Activated T-helper 1 cell treated with Interleukin-2 at 50 U/mL for 16 hours (primary cell): ENCODE measurements at regions not wholly inside any gene's neighbourhood (a gene's known extent, or its start where the extent isn't known, plus 50 kb on each side); places are given as distances from the start of the nearest gene placed in this dataset.
"Not testable (repeated sequence)": the region's sequence is repeated elsewhere in the genome, so short reads cannot be mapped to it uniquely, and the experiment has no call there.

Experiments
- DNase-seq: peaks from one replicate; pipeline ENCODE4 v3.0.0-alpha.2; 2020; ENCODE audit warnings: low read depth

- no peak for DNase-seq
These were observed 423.2 kb upstream of the SGCG start for GRCh38 chr13:22757530-22758120.

- DNase-seq, result no peak
These were observed 422.5 kb upstream of the SGCG start for GRCh38 chr13:22758245-22758644.

- DNase-seq, result no peak
These were observed 419.1 kb upstream of the SGCG start for GRCh38 chr13:22761709-22762108.

GRCh38 chr13:22765547-22765946 is 415.2 kb upstream of the SGCG start:
- no peak for DNase-seq

- no peak for DNase-seq
These were observed 409.9 kb upstream of the SGCG start for GRCh38 chr13:22770891-22771290.

GRCh38 chr13:22773465-22773864 is 407.3 kb upstream of the SGCG start:
- DNase-seq, result no peak

GRCh38 chr13:22776394-22777186 is 404.2 kb upstream of the SGCG start:
- DNase-seq, result no peak

GRCh38 chr13:22777207-22777606 is 403.6 kb upstream of the SGCG start:
- no peak for DNase-seq

- DNase-seq, result no peak
These were observed 391.7 kb upstream of the SGCG start for GRCh38 chr13:22789027-22789593.

- no peak for DNase-seq
These were observed 390.9 kb upstream of the SGCG start for GRCh38 chr13:22789916-22790315.

- DNase-seq, result no peak
These were observed 387.1 kb upstream of the SGCG start for GRCh38 chr13:22793598-22794134.

- no peak for DNase-seq
These were observed 380.0 kb upstream of the SGCG start for GRCh38 chr13:22800526-22801401.

GRCh38 chr13:22801402-22802003 is 379.3 kb upstream of the SGCG start:
- DNase-seq, result no peak

- no peak for DNase-seq
These were observed 368.0 kb upstream of the SGCG start for GRCh38 chr13:22812793-22813192.

GRCh38 chr13:22813531-22814377 is 367.0 kb upstream of the SGCG start:
- DNase-seq, result not testable (repeated sequence)

GRCh38 chr13:22814433-22814832 is 366.3 kb upstream of the SGCG start:
- not testable (repeated sequence) for DNase-seq

GRCh38 chr13:22821589-22821988 is 359.2 kb upstream of the SGCG start:
- no peak for DNase-seq

- DNase-seq, result no peak
These were observed 355.6 kb upstream of the SGCG start for GRCh38 chr13:22825186-22825585.

GRCh38 chr13:22828081-22828480 is 352.7 kb upstream of the SGCG start:
- DNase-seq, result no peak

GRCh38 chr13:22836475-22836874 is 344.3 kb upstream of the SGCG start:
- no peak for DNase-seq
